ENCODE measurements at regions not wholly inside any gene's neighbourhood (a gene's known extent, or its start where the extent isn't known, plus 50 kb on each side); places are given as distances from the start of the nearest gene placed in this dataset.
"Not testable (repeated sequence)": the region's sequence is repeated elsewhere in the genome, so short reads cannot be mapped to it uniquely, and the experiment has no call there.

GRCh38 chr5:1719860-1720259 is 79.8 kb downstream of the MRPL36 start:
- intact Hi-C loops (cut with DNase I), result no loop called here
- Histone ChIP-seq H3K27ac (ENCODE audit: low read depth in 1 of 2, low read length in 2 of 2) (no peak overlapping the region), H3K4me3 (ENCODE audit: low read length in 2 of 2) (no peak overlapping the region), H3K4me1 (ENCODE audit: control insufficient read depth in 1 of 2, insufficient read depth in 2 of 2, low read length in 2 of 2) (no peaks in the 10 kb centered on the region), H3K36me3 (ENCODE audit: control insufficient read depth in 1 of 2, insufficient read depth in 2 of 2, low read length in 1 of 2) (no peaks in the 10 kb centered on the region), H3K9me3 (ENCODE audit: control insufficient read depth, low read length) (peaks cover 3% of the 10 kb centered on the region), H3K27me3 (ENCODE audit: control insufficient read depth in 1 of 2, insufficient read depth in 2 of 2, low read length in 1 of 2) (no peaks in the 10 kb centered on the region)
- no peak for ATAC-seq (ENCODE audit: low FRiP score)
- 70 to 78% methylated on average over 5 of the region's 5 CpGs for WGBS, 2 donors
- no peak for DNase-seq

GRCh38 chr5:1718669-1719068 is 81.0 kb downstream of the MRPL36 start:
- ATAC-seq (ENCODE audit: low FRiP score), result no peak
- H3K36me3 ChIP-seq (ENCODE audit: control insufficient read depth in 1 of 2, insufficient read depth in 2 of 2, low read length in 1 of 2), result no peaks in the 10 kb centered on the region
- H3K27me3 ChIP-seq (ENCODE audit: control insufficient read depth in 1 of 2, insufficient read depth in 2 of 2, low read length in 1 of 2), result no peaks in the 10 kb centered on the region
- H3K27ac ChIP-seq (ENCODE audit: low read depth in 1 of 2, low read length in 2 of 2), result no peak overlapping the region
- 54 to 71% methylated on average over 3 of the region's 3 CpGs for WGBS, 2 donors
- H3K4me1 ChIP-seq (ENCODE audit: control insufficient read depth in 1 of 2, insufficient read depth in 2 of 2, low read length in 2 of 2), result no peaks in the 10 kb centered on the region
- H3K4me3 ChIP-seq (ENCODE audit: low read length in 2 of 2), result no peak overlapping the region
- peaks cover 3% of the 10 kb centered on the region for H3K9me3 ChIP-seq (ENCODE audit: control insufficient read depth, low read length)
- no peak for DNase-seq
- intact Hi-C loops (cut with DNase I), result no loop called here

GRCh38 chr5:1710091-1710490 is 89.5 kb downstream of the MRPL36 start:
- intact Hi-C loops (cut with DNase I); H3K9me3 ChIP-seq (ENCODE audit: control insufficient read depth, low read length); H3K27ac ChIP-seq (ENCODE audit: low read depth in 1 of 2, low read length in 2 of 2); ATAC-seq (ENCODE audit: low FRiP score); DNase-seq; H3K27me3 ChIP-seq (ENCODE audit: control insufficient read depth in 1 of 2, insufficient read depth in 2 of 2, low read length in 1 of 2); H3K4me1 ChIP-seq (ENCODE audit: control insufficient read depth in 1 of 2, insufficient read depth in 2 of 2, low read length in 2 of 2); H3K36me3 ChIP-seq (ENCODE audit: control insufficient read depth in 1 of 2, insufficient read depth in 2 of 2, low read length in 1 of 2); H3K4me3 ChIP-seq (ENCODE audit: low read length in 2 of 2): not testable (repeated sequence)
- 5 to 18% methylated on average over 6 to 19 of the region's 21 CpGs for WGBS, 2 donors

GRCh38 chr5:1709171-1709803 is 90.3 kb downstream of the MRPL36 start:
- intact Hi-C loops (cut with DNase I), result no loop called here
- no peak for DNase-seq

GRCh38 chr5:1708592-1709141 is 91.0 kb downstream of the MRPL36 start:
- no peak for ATAC-seq (ENCODE audit: low FRiP score)
- H3K4me3 ChIP-seq (ENCODE audit: low read length in 2 of 2), result no peak overlapping the region

More at GRCh38 chr5:1709171-1709803, 90.3 kb downstream of the MRPL36 start:
- no peak for ATAC-seq (ENCODE audit: low FRiP score)
- no peak overlapping the region for H3K27ac ChIP-seq (ENCODE audit: low read depth in 1 of 2, low read length in 2 of 2)
- WGBS, 2 donors, result 23% methylated on average over 16 of the region's 16 CpGs
- no peaks in the 10 kb centered on the region for H3K36me3 ChIP-seq (ENCODE audit: control insufficient read depth in 1 of 2, insufficient read depth in 2 of 2, low read length in 1 of 2)
- H3K9me3 ChIP-seq (ENCODE audit: control insufficient read depth, low read length), result peaks cover 2% of the 10 kb centered on the region
- peaks cover 0 to 2% of the 10 kb centered on the region in 2 donors for H3K27me3 ChIP-seq (ENCODE audit: control insufficient read depth in 1 of 2, insufficient read depth in 2 of 2, low read length in 1 of 2)
- H3K4me3 ChIP-seq (ENCODE audit: low read length in 2 of 2), result no peak overlapping the region
- no peaks in the 10 kb centered on the region for H3K4me1 ChIP-seq (ENCODE audit: control insufficient read depth in 1 of 2, insufficient read depth in 2 of 2, low read length in 2 of 2)

GRCh38 chr5:1707467-1707866 is 92.2 kb downstream of the MRPL36 start:
- peaks cover 0 to 2% of the 10 kb centered on the region in 2 donors for H3K27me3 ChIP-seq (ENCODE audit: control insufficient read depth in 1 of 2, insufficient read depth in 2 of 2, low read length in 1 of 2)
- ATAC-seq (ENCODE audit: low FRiP score), result peak; percentile 48
- 79% methylated on average over 10 of the region's 10 CpGs for WGBS, 2 donors
- no peaks in the 10 kb centered on the region for H3K36me3 ChIP-seq (ENCODE audit: control insufficient read depth in 1 of 2, insufficient read depth in 2 of 2, low read length in 1 of 2)
- H3K9me3 ChIP-seq (ENCODE audit: control insufficient read depth, low read length), result peaks cover 2% of the 10 kb centered on the region
- intact Hi-C loops (cut with DNase I), result no loop called here
- DNase-seq, result no peak
- H3K4me1 ChIP-seq (ENCODE audit: control insufficient read depth in 1 of 2, insufficient read depth in 2 of 2, low read length in 2 of 2), result no peaks in the 10 kb centered on the region
- H3K4me3 ChIP-seq (ENCODE audit: low read length in 2 of 2), result no peak overlapping the region
- no peak overlapping the region for H3K27ac ChIP-seq (ENCODE audit: low read depth in 1 of 2, low read length in 2 of 2)

More at GRCh38 chr5:1708592-1709141, 91.0 kb downstream of the MRPL36 start:
- intact Hi-C loops (cut with DNase I), result no loop called here
- Histone ChIP-seq H3K27me3 (ENCODE audit: control insufficient read depth in 1 of 2, insufficient read depth in 2 of 2, low read length in 1 of 2) (peaks cover 0 to 2% of the 10 kb centered on the region in 2 donors), H3K27ac (ENCODE audit: low read depth in 1 of 2, low read length in 2 of 2) (no peak overlapping the region), H3K4me1 (ENCODE audit: control insufficient read depth in 1 of 2, insufficient read depth in 2 of 2, low read length in 2 of 2) (no peaks in the 10 kb centered on the region), H3K36me3 (ENCODE audit: control insufficient read depth in 1 of 2, insufficient read depth in 2 of 2, low read length in 1 of 2) (no peaks in the 10 kb centered on the region), H3K9me3 (ENCODE audit: control insufficient read depth, low read length) (peaks cover 2% of the 10 kb centered on the region)
- 36 to 44% methylated on average over 7 of the region's 7 CpGs for WGBS, 2 donors
- no peak for DNase-seq

GRCh38 chr5:1706428-1706827 is 93.2 kb downstream of the MRPL36 start:
- 82 to 85% methylated on average over 11 of the region's 11 CpGs for WGBS, 2 donors
- no peak overlapping the region for H3K4me3 ChIP-seq (ENCODE audit: low read length in 2 of 2)
- ATAC-seq (ENCODE audit: low FRiP score) (no peak), DNase-seq (no peak)
- peaks cover 2% of the 10 kb centered on the region for H3K9me3 ChIP-seq (ENCODE audit: control insufficient read depth, low read length)
- no peaks in the 10 kb centered on the region for H3K36me3 ChIP-seq (ENCODE audit: control insufficient read depth in 1 of 2, insufficient read depth in 2 of 2, low read length in 1 of 2)
- H3K27ac ChIP-seq (ENCODE audit: low read depth in 1 of 2, low read length in 2 of 2), result no peak overlapping the region
- H3K4me1 ChIP-seq (ENCODE audit: control insufficient read depth in 1 of 2, insufficient read depth in 2 of 2, low read length in 2 of 2), result no peaks in the 10 kb centered on the region
- peaks cover 0 to 2% of the 10 kb centered on the region in 2 donors for H3K27me3 ChIP-seq (ENCODE audit: control insufficient read depth in 1 of 2, insufficient read depth in 2 of 2, low read length in 1 of 2)
- intact Hi-C loops (cut with DNase I), result no loop called here

GRCh38 chr5:1706021-1706420 is 93.6 kb downstream of the MRPL36 start:
- no peak for DNase-seq
- no peak overlapping the region for H3K27ac ChIP-seq (ENCODE audit: low read depth in 1 of 2, low read length in 2 of 2)
- WGBS, 2 donors, result 89 to 91% methylated on average over 17 of the region's 17 CpGs
- H3K27me3 ChIP-seq (ENCODE audit: control insufficient read depth in 1 of 2, insufficient read depth in 2 of 2, low read length in 1 of 2), result peaks cover 0 to 2% of the 10 kb centered on the region in 2 donors
- peaks cover 2% of the 10 kb centered on the region for H3K9me3 ChIP-seq (ENCODE audit: control insufficient read depth, low read length)
- ATAC-seq (ENCODE audit: low FRiP score), result no peak
- no peaks in the 10 kb centered on the region for H3K36me3 ChIP-seq (ENCODE audit: control insufficient read depth in 1 of 2, insufficient read depth in 2 of 2, low read length in 1 of 2)
- no peaks in the 10 kb centered on the region for H3K4me1 ChIP-seq (ENCODE audit: control insufficient read depth in 1 of 2, insufficient read depth in 2 of 2, low read length in 2 of 2)
- intact Hi-C loops (cut with DNase I), result no loop called here
- H3K4me3 ChIP-seq (ENCODE audit: low read length in 2 of 2), result no peak overlapping the region

GRCh38 chr5:1704676-1705075 is 95.0 kb downstream of the MRPL36 start:
- DNase-seq, result no peak
- Histone ChIP-seq H3K9me3 (ENCODE audit: control insufficient read depth, low read length) (peaks cover 2% of the 10 kb centered on the region), H3K36me3 (ENCODE audit: control insufficient read depth in 1 of 2, insufficient read depth in 2 of 2, low read length in 1 of 2) (no peaks in the 10 kb centered on the region), H3K27ac (ENCODE audit: low read depth in 1 of 2, low read length in 2 of 2) (no peak overlapping the region), H3K4me1 (ENCODE audit: control insufficient read depth in 1 of 2, insufficient read depth in 2 of 2, low read length in 2 of 2) (no peaks in the 10 kb centered on the region), H3K27me3 (ENCODE audit: control insufficient read depth in 1 of 2, insufficient read depth in 2 of 2, low read length in 1 of 2) (peaks cover 0 to 2% of the 10 kb centered on the region in 2 donors), H3K4me3 (ENCODE audit: low read length in 2 of 2) (no peak overlapping the region)
- 69 to 70% methylated on average over 7 of the region's 7 CpGs for WGBS, 2 donors
- intact Hi-C loops (cut with DNase I), result no loop called here
- ATAC-seq (ENCODE audit: low FRiP score), result no peak
